GM12878 (cell line): ENCODE measurements at regions not wholly inside any gene's neighbourhood (a gene's known extent, or its start where the extent isn't known, plus 50 kb on each side); places are given as distances from the start of the nearest gene placed in this dataset.

ENCODE experiments used
- CEBPB ChIP-seq, 2 experiments: fragments of 150-350 bp in 1 of 2; IDR thresholded peaks; 2 replicates each; pipeline ENCODE4 v1.6.1; 2012 to 2014; ENCODE audit warnings: low read depth in 2 of 2, low read length in 2 of 2, borderline replicate concordance in 1 of 2, inconsistent platforms in 1 of 2
- CTCF ChIP-seq, 3 experiments: IDR thresholded peaks in 2 of 3; conservative IDR thresholded peaks in 1 of 3; 2 replicates each; pipeline ENCODE4 v1.5.1; 2011; ENCODE audit warnings: low read depth in 3 of 3, low read length in 3 of 3, mild to moderate bottlenecking in 3 of 3, control low read depth in 2 of 3, moderate library complexity in 2 of 3, inconsistent platforms in 1 of 3, mixed read lengths in 1 of 3; ENCODE audit not compliant: control insufficient read depth in 2 of 3, insufficient read depth in 1 of 3; ENCODE audit errors: extremely low read depth in 1 of 3
- CUX1 ChIP-seq: IDR thresholded peaks from 2 replicates; pipeline ENCODE4 v1.6.1; 2012; ENCODE audit warnings: improper control_type of control experiment, low read depth, low read length; ENCODE audit not compliant: insufficient replicate concordance
- ETV6 ChIP-seq, 2 experiments: fragments of 450-650 bp in 1 of 2; IDR thresholded peaks in 1 of 2; conservative IDR thresholded peaks in 1 of 2; 2 replicates each; pipeline ENCODE4 v1.6.1; 2014; ENCODE audit warnings: antibody characterized with exemption in 1 of 2, borderline replicate concordance in 1 of 2, low read depth in 1 of 2, mild to moderate bottlenecking in 1 of 2, moderate library complexity in 1 of 2
- EZH2 ChIP-seq: IDR thresholded peaks from 2 replicates; pipeline ENCODE4 v1.6.1; 2012; ENCODE audit warnings: low read depth, mild to moderate bottlenecking, control low read depth, inconsistent platforms, low read length, borderline replicate concordance; ENCODE audit not compliant: control insufficient read depth
- MAX ChIP-seq: IDR thresholded peaks from 2 replicates; pipeline ENCODE4 v1.6.1; 2012; ENCODE audit warnings: low read depth, low read length, improper control_type of control experiment
- RAD21 ChIP-seq: IDR thresholded peaks from 2 replicates; pipeline ENCODE4 v1.6.1; 2011; ENCODE audit warnings: mild to moderate bottlenecking, low read depth, low read length, moderate library complexity; ENCODE audit not compliant: insufficient read depth
- RFX5 ChIP-seq: IDR thresholded peaks from 2 replicates; pipeline ENCODE4 v1.6.1; 2011; ENCODE audit warnings: low read depth, low read length, improper control_type of control experiment
- SIX5 ChIP-seq: IDR thresholded peaks from 2 replicates; pipeline ENCODE4 v1.6.1; 2011; ENCODE audit warnings: mild to moderate bottlenecking, low read depth, low read length, moderate library complexity; ENCODE audit not compliant: severe bottlenecking
- SUZ12 ChIP-seq: fragments of 200-600 bp; sonication (generic); IDR thresholded peaks from one replicate; pipeline ENCODE4 v1.6.1; 2018; ENCODE audit warnings: antibody characterized with exemption, mild to moderate bottlenecking; ENCODE audit not compliant: unreplicated experiment
- ZBTB4 ChIP-seq: fragments of 450-650 bp; formaldehyde crosslinking; IDR thresholded peaks from 2 replicates; pipeline ENCODE4 v1.4.0; 2022; ENCODE audit warnings: mild to moderate bottlenecking, moderate library complexity

GRCh38 chrX:108945883-108946523 is 209.6 kb upstream of the IRS4 start:
- TF ChIP-seq RFX5: no peak
- no peak for TF ChIP-seq ZBTB4 (CRISPR knock-in tag)
- TF ChIP-seq CUX1: no peak
- no peak for TF ChIP-seq RAD21
- no peak for TF ChIP-seq CTCF (IDR thresholded peaks at IDR 0.05 in 2 of 3, conservative IDR thresholded peaks at IDR 0.05 in 1 of 3; ENCODE audit: control insufficient read depth in 2 of 3, extremely low read depth in 1 of 3, insufficient read depth in 1 of 3, low read depth in 3 of 3, low read length in 3 of 3)
- no peak for TF ChIP-seq MAX
- TF ChIP-seq EZH2: no peak
- TF ChIP-seq SIX5: no peak
- no peak for TF ChIP-seq SUZ12
- no peak for TF ChIP-seq CEBPB (IDR thresholded peaks at IDR 0.05; ENCODE audit: borderline replicate concordance in 1 of 2, low read depth in 2 of 2, low read length in 2 of 2)
- no peak for TF ChIP-seq ETV6 (conservative IDR thresholded peaks at IDR 0.05 in 1 of 2, IDR thresholded peaks at IDR 0.05 in 1 of 2; ENCODE audit: borderline replicate concordance in 1 of 2, low read depth in 1 of 2)
